GM18909 (cell line): ENCODE measurements at regions not wholly inside any gene's neighbourhood (a gene's known extent, or its start where the extent isn't known, plus 50 kb on each side); places are given as distances from the start of the nearest gene placed in this dataset.
"Not testable (repeated sequence)": the region's sequence is repeated elsewhere in the genome, so short reads cannot be mapped to it uniquely, and the experiment has no call there.

Experiments used
- ATAC-seq: cut with Tn5 transposase; IDR thresholded peaks from one replicate; pipeline ENCODE4 v1.9.1; 2021; ENCODE audit warnings: mild to moderate bottlenecking; ENCODE audit not compliant: unreplicated experiment, poor library complexity

GRCh38 chr2:61634512-61634911, 96.4 kb upstream of the XPO1 start:
- no peak for ATAC-seq

DNA sequence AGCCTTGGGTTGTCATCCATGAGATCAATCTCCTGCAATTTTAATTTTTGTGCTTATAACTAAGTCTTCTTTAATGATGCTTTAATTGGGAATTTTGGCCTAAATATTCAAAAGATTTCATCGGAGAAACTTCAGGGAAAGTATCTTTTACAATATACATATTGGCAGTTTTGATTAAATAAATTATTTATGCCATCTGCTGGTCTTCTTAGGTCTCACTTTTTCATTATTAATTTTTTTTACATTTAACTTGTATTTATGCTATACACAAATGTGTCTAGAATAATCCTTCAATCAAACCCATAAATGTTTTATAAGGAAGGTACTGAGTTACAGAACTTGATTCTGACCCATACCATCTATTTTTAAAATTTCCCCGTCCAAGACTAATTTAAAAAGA, 95.1 kb upstream of the XPO1 start:
- ATAC-seq, result no peak

GRCh38 chr2:61632276-61633169, 94.4 kb upstream of the XPO1 start:
- ATAC-seq, result no peak

DNA sequence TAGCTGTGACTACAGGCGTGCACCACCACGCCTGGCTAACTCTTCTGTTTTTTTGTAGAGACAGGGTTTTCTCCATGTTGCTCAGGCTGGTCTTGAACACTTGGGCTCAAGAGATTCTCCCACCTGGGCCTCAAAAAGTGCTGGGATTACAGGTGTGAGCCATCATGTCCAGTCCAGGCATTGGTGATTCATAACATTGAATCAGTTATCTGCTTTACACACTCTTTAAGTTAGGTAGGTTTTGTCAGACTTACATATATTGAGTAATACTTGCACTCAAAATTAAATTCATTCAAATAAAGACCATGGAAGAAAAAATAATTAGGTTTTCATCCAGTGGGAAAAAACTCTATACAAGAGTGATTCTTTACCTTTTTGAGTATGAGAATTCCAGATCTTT, 93.2 kb upstream of the XPO1 start:
- ATAC-seq, result no peak

- no peak for ATAC-seq
Observed at GRCh38 chr2:61626827-61627226, 88.7 kb upstream of the XPO1 start.

GRCh38 chr2:61623747-61624146, 85.6 kb upstream of the XPO1 start:
- ATAC-seq, result no peak

DNA sequence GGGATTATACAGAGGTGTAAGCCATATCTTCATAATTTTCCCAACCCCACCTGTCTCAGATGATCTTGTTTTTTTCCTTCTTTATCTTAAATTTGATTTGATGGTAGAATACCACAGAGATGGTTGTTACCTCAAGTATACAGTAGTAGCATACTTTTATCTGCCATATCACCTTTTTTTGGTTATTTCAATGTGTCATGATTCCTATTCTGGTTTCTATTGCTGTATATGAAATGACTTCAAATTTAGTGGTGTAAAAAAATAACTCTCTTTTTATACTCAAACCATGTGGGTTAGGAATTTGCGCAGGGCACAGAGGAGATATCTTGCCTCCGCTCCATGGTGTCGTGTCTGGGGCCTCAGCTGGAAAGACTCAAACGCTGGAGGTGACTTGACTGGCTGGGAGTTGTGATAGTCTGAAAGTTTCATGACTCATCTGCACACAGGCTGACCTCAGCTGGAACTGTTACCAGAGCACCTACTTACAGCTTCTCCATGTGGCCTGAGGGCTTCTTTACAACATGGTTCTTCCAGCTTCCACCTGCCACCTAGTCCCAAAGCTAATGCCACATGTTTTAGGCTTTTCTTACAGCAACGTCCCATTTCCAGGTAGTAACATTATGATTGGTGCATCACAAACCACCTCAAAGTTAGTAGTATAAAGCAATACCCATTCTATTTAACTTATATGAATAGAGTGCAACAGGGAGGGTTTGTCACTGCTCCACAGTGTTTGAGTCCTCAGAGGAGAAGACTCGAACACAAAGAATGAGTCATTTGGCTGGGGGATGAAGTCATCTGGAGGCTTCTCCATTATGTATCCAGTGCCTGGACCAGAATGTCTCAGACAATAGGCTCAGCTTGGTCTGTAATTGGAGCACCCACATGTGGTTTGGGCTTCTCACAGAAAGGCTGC, 82.3 kb upstream of the XPO1 start:
- ATAC-seq, result no peak

DNA sequence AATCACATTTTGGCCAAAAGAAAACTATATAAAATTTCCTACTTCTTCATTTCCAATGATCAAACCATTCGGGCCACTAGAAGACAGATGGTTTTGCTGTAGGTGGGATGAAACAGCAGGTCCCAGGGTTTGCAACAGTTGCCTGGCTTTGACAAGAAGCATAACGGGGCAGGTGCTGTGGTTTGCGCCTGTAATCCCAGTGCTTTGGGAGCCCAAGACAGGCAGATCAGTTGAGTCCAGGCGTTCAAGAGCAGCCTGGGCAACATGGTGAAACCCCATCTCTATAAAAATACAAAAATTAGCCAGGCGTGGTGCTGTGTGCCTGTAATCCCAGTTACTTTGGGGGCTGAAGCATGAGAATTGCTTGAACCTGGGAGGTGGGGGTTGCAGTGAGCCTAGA, 81.4 kb upstream of the XPO1 start:
- no peak for ATAC-seq

DNA sequence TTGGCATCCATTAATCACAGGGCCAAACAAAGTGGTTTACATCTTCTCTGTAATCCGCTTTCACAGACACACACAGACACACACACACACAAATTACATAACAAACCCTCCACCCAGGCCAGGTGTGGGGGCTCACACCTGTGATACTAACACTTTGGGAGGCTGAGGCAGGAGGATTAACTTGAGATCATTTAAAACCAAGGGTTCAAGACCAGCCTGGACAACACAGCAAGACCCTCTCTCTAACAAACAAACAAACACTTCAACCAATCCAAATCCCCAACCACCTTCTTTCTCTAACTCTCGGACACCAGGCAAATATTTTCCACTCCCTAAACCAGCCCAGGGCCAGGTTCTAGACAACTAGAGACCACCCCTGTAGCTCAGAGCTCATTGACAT, 79.5 kb upstream of the XPO1 start:
- ATAC-seq, result no peak

GRCh38 chr2:61605245-61605644, 67.1 kb upstream of the XPO1 start:
- no peak for ATAC-seq

DNA sequence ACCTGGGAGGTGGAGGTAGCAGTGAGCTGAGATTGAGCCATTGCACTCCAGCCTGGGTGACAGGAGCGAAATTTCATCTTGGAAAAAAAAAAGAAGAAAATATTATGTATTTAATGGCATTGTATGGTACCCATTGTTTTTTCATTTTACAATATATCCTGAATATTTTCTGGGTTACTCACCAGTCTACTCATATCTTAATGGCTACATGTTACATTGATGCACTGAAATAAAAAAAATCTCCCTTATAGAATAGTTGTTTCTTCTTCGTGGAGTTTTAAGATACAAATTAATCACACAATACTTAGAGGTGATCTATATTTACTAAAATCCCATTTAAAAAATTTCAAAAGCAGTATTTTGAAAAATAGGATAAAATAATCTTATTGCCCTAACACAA, 66.3 kb upstream of the XPO1 start:
- ATAC-seq, result no peak

DNA sequence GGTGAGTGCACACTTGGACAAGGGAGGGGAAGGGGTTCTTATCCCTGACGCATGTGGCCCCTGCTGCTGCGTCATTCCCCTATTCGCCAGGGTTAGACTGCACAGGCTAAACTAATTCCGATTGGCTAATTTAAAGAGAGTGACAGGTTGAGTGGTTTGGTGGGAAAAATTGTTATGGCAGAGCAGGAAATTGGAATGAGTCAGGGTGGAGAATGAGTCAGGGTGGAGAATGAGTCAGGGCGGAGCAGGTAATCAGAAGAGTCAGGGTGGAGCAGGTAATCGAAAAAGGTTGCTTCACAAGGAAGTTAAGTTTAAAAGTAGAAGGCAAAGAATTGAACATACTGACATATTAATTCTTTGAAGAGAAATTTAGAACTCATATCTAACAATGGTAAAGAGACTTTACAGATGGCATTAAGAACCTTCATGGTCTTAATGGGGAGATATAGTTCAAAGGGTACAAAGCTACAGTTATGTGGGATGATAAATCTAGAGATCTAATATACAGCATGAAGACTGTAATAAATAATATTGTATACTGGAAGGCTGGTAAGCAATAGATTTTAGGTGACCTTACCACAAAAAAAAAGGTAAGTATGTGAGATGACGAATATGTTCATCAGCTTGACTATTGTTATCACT, 60.5 kb upstream of the XPO1 start:
- not testable (repeated sequence) for ATAC-seq

GRCh38 chr2:61597300-61598289, 59.4 kb upstream of the XPO1 start:
- no peak for ATAC-seq

- ATAC-seq, result not testable (repeated sequence)
Observed at GRCh38 chr2:61594201-61594600, 56.0 kb upstream of the XPO1 start.

DNA sequence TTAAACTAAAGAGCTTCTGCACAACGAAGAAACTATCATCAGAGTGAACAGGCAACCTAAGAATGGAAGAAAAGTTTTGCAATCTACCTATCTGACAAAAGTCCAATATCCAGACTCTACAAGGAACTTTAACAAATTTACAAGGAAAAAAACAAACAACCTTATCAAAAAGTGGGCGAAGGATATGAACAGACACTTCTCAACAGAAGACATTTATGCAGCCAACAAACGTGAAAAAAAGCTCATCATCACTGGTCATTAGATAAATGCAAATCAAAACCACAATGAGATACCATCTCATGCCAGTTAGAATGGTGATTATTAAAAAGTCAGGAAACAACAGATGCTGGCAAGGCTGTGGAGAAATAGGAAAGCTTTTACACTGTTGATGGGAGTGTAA, 55.5 kb upstream of the XPO1 start:
- ATAC-seq, result not testable (repeated sequence)

DNA sequence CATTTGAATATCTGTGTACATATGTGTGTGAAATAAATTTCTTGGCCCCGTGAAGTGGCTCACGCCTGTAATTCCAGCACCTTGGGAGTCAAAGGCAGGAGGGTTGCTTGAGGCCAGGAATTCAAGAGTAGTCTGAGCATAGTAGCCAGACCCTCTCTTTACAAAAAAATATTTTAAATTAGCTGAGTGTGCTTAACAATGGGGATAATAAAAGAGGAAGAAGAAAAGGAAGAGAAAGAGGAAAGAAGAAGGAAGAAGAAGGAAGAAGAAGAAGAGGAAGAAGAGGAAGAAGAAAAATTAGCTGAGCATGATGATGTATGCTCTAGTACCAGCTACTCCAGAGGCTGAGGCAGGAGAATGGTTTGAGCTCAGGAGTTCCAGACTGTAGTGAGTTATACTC, 52.1 kb upstream of the XPO1 start:
- no peak for ATAC-seq

GRCh38 chr2:61588566-61588965, 50.4 kb upstream of the XPO1 start:
- no peak for ATAC-seq
